ENCODE measurements at regions not wholly inside any gene's neighbourhood (a gene's known extent, or its start where the extent isn't known, plus 50 kb on each side); places are given as distances from the start of the nearest gene placed in this dataset.

DNA sequence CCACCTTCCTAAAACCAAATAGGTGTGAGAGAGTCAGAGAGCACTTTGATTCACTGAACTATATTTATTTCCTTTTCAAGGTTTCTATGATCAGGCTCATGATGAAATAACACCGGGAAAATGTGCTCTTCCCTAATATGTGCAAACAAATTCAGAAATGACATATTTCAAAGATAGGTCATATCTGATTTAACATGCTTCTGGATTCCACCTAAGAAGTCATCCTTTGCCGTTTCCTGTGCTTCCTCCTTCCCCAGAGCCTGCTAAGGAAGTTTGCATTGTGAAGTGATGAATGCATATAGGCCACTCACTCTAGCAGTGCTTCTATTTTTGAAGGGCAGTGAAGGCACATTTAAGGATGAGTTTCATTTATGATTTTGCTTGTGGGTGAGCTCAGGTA is 327.6 kb downstream of the TDRD15 start:
- no peak for DNase-seq

DNA sequence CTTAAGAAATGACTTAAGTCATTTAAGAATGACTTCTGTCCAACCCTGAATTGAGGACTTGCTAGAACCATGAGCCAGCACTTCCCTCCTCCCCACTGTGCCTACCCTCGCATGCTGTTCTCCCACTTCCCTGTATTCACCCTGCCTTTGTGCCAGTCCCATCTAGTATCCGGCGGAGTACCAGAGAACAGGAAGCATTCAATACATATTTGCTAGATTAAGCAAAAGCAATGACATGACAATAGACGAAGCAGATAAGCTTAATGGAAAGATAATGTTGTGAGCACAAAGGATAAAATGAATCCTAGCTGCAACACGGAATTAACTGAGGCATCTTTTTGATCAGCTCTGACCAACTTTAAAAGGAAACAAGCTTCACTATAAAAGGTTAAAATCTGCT is 328.5 kb downstream of the TDRD15 start:
- DNase-seq: no peak

DNA sequence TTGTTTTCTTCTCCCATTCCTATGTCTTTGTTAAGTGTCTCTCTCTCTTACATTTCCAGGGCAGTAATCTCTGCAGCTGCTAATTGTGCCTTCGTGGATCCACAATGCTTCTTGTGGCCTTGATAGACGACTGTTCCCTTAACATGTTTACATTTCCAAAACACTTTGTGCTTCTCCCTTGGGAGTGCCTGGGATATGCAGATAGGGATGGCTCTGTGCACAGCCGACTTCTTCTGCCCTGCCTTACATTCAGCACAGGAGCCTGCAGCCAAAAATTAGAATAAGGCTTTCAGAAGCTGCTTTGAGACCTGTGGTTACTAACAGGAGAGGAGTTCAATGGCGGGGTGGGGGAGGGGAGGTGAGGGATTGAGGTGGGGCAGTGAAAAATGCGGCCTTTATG is 328.9 kb downstream of the TDRD15 start:
- DNase-seq: no peak

DNA sequence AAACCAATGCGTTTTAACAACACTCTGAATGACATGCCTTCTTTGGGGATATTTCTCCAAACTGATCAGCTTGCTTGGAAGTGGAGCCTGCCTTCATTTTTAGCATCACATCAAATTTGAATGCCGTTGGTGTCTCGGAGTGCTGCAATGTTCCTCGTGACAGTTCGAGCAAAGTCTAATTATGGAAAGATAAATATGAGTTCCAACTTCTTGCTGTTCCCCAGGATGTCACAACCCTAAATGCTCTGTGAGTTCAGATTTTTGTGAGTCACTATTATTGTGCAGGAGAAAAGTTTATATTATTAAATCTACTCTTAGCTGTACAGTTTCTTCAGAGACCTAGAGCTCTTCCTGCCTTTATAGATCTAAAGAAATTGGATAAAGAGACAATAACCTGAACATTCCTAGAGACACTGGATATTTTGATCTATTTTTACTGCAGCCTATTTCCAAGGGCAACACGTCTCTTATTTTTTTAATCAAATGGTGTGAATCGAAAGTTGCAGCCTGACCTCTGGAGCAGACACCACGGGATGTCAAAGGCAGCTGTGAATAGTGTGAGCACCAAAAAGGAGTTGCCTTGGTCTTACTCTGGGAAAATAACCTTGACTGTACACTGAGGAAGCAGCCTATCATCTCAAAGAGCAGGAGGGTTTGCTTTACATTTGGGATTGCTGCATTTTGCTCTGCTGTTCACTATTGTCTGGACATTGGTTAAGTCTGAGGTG is 330.1 kb downstream of the TDRD15 start:
- no peak for DNase-seq

DNA sequence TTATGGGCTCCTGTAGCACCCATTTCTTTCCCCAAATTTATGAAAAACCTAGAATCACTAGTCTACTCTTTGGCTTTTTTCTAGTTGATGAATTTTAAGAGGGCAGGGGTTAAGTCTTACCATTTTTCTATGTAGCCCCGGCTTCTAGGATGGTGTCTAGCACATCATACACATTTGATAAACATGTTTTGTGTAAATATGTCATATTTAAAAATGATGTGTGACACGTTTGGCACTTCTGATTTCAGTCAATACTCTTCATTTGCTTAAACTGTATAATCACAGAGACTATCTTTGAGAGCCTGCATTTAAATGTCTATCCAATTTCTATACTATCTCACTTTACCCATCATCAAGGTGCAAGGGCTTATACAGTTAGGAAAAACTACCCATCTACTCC is 331.1 kb downstream of the TDRD15 start:
- no peak for DNase-seq

DNA sequence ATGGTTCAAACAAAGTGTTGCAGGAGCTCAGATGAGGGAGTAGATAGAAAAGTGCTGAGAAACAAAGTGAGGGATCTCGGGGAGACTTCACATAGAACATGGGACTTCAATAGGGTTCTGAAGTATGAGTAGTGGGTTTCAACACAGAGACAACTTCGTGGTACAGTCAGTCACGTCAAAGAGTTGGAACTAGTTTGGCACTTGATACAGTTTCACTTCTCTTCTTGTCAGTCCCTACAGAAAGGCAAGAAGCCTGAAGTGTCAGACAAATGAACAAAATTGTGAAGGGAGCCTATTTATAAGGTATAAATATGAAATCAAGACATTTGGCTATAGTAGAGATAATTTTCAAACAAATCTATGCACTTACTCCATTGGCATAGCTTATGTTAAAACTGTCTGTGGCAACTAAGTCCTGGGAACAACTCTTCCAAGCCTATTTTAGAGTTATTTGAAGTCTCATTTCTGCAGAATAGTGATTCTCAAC is 338.0 kb downstream of the TDRD15 start:
- no peak for DNase-seq

DNA sequence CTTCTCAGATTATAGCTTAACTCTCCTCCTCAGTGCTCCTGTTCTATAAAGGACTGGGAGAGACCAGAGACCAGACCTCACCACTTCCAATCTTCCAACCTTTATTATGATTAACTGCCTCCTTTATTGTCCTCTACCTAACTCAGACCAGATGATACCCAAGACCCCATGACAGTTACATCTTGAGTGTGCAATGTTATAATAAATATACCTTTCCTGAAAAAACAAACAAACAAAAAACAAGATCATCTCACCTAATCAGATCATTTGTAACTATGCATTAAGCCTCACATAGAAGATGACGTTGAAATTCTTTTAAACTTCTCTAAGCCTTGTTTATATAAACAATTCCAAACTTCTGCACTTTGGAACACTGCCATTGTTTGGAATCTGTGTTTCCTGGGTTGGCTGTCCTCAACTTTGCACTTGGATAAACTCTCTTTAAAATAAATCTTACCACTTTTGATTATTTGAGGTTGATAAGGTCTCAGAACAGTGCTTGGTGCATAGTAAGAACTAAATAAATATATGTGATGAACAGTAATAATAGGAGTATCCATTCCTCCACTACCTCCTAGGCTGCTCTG is 342.7 kb downstream of the TDRD15 start:
- no peak for DNase-seq

DNA sequence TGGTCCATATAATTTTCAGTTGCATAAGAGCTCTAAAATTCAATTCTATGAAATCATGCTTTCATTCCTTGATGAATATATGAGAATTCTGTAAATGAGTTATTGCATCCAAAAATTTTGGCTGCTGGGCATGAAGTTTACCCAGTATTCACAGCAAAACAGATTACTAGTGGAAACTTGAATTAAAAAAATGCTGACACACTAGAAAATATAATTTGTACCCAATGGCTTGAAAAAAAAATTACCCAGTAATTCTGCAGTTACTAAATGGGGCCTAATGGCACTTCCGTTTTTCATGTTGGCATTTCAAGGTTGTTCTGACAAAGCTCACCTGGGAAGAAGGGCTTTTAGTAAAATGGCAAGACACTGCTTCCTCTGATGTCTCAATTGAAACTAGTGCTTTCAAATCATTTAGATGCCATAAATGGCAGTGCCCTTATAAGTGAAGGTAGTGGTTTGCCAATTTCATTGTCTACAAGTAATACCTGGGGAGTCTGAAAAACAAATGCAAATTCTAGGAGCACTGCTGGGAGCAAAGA is 343.6 kb downstream of the TDRD15 start:
- no peak for DNase-seq

DNA sequence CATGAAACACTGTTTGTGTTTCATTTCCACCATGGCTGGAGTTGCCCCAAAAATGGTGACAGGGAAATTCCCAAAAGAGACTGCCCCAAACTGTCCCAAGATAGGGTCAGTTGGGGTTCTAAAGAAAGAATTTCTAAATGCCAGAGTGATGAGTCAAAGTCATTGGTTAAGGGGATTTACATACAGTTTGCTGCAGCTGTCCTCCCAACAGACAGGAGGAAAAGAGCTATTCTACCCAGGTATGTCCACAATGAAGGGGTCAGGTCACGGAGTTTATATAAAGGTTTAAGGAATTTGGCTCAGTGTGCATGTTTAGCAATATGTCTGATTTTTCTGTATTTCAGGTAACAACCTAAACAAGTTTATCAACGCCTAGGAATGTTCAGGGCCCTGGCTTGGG is 344.1 kb downstream of the TDRD15 start:
- DNase-seq: no peak

DNA sequence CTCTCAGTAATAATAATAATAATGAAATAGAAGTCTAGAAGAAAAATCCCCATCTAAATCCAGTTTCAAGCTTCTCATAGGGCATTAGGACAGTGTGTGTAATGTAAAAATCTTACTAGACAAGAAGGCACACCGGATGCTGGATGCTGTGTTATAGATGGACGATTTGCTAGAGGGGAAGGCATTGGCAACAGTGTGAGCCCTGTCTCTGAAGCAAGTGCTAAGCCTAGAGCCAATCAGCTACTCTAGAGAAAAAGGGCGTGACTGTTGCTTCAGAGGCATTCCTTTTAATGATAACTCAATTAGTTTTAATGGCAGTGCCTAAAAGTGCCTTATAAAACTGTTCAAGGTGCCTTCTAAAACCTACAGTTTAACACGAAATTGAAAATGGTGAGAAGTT is 344.9 kb downstream of the TDRD15 start:
- DNase-seq: no peak

DNA sequence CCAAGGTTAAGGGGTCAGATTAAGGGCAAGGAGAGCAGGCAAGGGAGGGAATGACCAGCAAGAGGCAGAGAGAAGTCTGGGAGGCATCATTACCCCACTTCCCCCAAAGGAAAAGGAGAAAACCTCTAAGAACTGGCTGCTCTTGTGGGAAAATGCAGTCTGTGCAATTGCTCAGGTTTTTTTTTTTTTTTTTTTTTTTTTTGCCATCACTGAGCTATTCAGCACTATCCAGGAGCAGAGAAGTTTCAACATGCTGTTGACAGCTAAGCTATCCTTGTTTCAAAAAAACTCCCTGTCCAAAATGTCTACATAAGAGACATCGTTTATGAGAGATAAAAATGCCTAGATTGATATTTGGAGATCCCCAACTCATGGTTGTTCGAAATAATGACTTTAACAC is 345.4 kb downstream of the TDRD15 start:
- DNase-seq: no peak

DNA sequence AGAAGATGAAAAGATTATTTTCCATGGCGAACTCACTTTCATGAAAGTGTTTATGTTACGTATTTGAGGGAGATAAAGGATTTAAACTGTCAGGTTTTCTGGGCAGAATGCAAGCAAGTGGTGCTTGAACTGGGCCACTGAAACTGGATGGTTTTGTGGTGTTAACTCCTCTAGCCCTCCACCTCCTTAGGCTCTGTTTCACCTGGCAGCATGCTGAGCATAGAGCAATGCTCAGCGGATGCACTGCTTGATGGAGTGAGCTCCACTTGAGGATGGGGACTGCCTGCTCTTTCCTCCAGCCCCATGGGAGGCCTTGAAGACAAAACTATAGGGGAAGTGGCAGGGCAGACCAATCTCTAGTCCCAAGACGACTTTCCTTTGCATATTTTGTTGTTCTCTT is 345.8 kb downstream of the TDRD15 start:
- DNase-seq: no peak

DNA sequence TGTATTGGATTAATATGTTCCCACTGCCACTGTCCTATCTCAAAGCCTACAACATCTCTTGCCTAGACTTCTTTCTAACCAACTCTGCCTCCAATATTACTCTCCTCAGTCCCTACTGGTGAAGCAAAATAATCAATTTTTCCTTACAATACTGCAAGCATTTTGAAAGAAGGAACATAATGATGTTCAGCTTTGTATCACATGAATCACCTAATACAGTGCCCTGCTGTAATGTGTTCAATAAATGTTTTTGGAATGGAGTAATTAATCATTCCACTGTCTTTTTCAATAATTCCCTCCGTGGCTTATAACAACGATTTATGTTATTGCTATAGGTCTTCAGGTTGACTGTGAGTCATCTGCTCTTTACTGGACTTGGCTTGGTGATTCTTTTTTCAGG is 356.4 kb downstream of the TDRD15 start:
- no peak for DNase-seq

DNA sequence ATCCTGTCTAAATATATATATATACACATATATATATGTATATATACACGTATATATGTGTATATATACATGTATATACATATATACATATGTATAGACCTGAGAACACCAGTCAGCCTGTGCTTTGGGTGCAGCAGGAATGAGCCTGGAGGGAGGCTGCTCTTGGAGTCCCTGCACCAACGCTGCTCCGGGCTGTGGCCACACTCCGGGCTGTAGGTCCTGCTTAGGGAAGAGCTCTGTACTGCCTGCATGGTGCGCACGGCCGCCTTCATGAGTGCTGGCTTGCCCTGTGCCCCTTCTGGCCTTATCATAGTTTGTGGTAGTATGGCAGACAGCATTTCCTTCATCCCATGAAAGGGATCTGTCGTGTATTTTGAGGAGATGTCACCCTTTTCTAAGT is 360.9 kb downstream of the TDRD15 start:
- DNase-seq: no peak

DNA sequence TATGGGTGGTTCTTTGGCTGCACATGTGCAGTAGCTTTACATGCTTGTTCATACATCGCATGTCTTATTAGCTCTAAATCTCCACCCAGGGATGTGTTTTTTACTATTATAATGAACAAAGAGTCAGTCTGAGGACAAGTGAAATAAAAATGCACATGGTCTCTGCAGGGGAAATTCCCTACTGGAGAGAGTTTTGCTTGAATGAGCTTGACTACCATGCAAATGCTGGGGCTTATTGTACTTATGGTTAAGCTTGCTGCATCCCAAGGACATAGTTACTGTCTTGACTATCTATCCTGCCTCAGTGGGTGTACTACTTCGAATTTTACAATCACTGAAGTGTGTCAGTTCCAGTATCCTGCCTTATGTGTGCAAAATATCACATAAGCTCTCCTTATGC is 362.7 kb downstream of the TDRD15 start:
- DNase-seq: no peak

DNA sequence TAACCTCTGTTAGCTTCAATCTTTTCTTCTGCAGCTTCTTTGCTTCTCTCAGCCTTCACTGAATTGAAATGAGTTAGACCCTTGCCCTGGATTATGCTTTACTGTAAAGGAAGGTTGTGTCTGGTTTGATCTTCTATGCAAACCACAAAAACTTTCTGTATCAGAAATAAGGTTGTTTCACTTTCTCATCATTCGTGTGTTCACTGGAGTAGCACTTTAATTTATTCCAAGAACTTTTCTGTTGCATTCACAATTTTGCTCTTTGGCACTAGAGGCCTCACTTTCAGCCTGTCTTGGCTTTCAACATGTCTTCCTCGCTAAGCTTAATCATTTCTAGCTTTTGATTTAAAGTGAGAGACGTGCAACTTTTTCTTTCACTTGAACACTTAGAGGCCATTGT is 365.3 kb downstream of the TDRD15 start:
- no peak for DNase-seq

DNA sequence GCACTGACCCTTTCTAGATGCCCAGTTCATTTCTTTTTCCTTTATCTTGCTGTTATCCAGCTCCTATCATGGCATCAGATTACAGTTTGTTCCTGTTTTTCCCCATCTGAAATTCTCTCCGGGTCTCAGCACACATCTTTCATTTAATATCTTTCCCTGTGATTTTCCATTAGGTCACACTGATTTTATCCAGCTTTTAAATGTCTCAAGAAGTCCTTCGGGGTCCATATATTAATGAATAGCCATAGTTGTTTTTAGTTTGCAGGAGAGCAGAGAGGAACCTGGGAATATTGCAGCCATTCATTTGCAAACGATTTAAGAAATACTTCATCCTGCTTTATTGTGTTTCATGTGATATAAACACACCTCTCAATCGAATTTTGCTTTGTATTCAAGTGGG is 374.2 kb downstream of the TDRD15 start:
- no peak for DNase-seq

DNA sequence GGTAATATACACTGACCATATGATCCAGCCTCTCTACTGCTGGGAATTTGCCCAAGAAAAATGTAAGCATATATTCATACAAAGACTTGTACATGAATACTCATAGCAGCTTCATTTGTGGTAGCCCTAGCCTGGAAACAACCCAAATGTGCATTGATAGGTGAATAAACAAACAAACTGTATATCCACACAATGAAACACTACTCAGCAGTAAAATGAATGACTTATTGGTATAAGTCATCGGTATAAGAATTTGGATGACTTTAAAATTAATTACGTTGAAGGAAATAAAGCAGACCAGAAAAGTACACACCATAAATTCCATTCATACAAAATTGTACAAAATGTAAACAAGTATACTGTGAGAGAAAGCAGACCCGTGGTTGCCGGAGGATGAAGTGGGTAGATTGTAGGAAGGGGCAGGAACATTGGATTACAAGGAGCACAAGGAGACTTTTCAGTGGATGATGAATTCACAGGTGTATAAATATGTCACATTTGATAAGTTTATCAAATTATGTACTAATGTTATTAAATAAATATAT is 376.7 kb downstream of the TDRD15 start:
- no peak for DNase-seq

DNA sequence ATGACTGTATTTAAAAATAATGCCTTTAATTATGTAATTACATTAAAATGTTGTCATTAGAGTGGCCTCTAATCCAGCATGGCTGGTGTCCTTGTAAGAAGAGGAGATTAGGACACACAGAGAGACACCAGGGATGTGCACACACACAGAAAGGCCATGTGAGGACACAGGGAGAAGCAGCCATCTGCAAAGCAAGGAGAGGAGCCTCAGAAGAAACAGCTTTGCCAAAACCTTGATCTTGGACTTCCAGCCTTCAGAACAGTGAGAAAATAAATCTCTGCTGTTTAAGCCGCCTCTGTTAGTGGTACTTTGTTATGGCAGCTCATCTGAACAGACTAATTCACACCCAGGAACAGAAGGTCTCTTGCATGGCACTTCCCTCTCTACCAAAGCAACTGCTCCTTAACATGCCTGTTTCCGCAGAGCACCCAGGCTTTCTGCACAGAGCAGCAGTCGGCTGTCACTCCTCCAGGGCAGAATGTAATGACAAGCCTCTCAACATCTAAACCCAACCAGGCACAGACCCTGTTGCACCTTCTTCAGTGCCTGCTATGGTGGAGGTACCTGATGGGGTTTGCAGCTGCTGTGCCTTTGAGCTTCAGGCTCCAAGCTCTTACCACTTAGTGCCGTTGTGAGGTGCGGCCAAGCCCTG is 377.7 kb downstream of the TDRD15 start:
- DNase-seq: no peak

DNA sequence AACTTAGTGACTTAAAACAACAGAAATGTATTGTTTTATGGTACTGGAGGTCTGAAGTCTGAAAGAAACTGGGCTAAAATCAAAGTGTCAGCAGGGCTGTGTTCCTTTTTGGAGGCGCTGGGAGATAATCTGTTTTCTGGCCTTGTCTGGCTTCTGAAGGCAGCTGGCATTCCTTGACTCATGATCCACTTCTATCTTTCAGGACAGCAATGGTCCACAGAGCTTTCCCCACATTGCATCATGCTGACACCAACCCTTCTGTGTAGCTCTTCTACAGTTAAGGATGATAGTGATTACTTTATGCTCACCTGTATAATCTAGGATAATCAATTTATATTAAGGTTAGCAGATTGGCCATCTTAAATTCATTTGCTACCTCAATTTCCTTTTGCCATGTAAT is 392.1 kb downstream of the TDRD15 start:
- no peak for DNase-seq

DNA sequence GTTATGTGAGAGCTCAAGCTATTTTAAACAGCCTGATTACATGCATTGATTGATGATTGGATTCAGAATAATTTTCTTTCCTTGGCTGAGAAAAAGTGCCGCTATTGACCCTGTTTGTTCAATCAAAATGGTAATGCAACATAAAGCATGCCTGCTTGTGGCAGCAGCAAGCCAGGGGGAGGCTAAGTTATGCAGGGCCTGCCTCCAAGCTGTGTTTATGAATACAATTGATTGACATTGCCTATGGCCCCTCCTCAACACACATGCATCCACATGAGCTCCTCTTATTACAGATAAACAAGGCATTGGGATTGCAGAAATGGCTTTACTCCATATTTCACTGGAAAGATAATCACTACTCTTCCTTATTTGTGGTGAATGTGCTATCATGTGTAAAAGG is 395.6 kb downstream of the TDRD15 start:
- DNase-seq: no peak

DNA sequence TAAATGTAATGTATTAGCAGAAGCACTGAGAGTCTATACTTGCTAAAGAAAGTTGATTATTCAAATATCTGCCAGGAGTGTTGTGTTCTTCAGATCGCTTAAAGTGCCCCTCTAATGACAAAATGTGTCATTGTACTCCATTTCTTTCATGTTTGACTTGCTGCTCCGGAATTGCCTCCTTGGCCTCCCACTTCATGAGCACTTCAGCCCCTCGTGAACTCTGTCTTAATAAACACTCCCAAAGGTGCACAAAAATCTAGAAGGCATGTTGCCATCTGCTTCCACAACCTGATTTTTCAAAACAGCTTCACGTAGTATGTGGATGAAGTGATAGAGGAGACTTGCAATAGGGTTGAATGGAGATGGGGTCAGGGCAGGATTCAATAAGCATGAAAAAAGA is 396.1 kb downstream of the TDRD15 start:
- DNase-seq: no peak

DNA sequence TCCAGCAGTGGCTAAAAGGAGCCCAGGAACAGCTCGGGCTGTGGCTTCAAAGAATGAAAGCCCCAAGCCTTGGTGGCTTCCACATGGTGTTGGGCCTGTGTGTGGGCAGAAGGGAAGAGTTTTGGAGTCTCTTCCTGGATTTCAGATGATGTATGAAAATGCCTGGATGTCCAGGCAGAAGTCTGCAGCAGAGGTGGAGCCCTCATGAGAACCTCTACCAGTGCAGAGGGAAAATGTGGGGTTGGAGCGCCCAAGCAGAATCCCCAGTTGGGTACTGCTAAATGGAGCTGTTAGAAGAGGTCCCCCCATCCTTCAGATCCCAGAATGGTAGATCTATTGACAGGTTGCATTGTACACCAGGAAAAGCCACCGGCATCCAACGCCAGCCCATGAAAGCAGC is 412.1 kb downstream of the TDRD15 start:
- no peak for DNase-seq

DNA sequence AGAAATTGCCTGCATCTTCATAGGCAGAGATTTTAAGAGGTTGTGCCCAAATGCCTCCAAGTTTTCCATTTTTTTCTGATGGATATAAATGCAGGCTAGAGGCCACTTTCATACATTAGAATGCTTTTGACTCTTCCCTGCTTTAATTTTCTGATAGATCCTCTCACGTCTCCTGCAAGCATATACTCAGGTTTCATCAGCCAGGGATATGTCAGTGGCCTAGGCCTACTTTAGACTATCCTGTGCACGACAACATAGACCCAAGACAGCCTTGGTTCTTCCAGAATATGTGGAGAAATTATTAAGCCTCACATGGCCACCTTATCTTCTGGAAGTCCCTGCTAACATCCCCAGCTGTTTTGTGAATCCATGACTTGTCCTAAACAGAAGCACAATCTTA is 415.9 kb downstream of the TDRD15 start:
- no peak for DNase-seq
